HuH-7.5 (cell line): ENCODE measurements at regions not wholly inside any gene's neighbourhood (a gene's known extent, or its start where the extent isn't known, plus 50 kb on each side); places are given as distances from the start of the nearest gene placed in this dataset.

Experiments used
- DNase-seq: peaks from one replicate; pipeline ENCODE4 v3.0.0; 2011; ENCODE audit warnings: low spot score

DNA sequence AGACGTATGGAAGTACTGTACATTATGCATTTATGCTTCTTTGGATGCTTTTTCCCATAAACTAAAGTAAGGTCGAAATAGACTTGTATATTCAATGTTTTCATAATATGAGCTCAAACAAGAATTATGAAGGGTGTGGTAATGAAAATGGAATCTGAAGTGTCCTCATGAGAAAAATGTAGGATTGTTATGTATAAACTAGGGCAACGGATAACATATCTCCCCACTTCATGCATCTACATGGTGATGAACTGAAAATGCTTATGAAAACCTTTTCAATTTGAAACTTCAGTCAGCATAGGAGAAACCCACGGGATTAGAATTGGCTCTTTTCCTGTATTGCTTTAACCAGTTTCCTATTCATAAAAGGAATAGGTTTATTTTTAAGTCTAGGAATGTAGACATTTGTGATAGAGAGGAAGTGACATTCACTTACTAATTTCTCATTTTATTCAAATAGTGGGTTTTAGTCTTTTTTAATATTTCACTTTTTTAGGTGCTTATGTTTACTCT lies 608.2 kb upstream of the GCFC2 start:
- DNase-seq, result no peak

DNA sequence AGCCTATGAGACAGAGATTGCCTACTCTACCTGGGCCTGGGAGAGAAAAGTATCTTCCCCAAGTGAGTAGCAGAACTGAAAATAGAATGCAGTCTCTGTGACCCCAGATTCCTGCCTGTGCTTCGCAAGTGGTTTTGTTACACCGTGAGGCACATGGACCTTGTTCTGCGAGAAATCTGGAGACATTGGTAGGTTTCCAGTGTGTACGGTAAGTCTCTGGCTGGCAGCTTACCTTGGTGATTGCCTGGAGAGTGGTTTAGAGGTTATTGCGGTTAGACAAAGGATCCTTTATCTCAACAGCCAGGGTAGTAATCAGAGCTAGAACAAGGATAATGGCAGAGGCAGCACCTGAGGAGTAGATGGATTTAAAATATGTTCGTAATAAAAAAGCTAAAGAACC lies 606.0 kb upstream of the GCFC2 start:
- DNase-seq, result no peak

DNA sequence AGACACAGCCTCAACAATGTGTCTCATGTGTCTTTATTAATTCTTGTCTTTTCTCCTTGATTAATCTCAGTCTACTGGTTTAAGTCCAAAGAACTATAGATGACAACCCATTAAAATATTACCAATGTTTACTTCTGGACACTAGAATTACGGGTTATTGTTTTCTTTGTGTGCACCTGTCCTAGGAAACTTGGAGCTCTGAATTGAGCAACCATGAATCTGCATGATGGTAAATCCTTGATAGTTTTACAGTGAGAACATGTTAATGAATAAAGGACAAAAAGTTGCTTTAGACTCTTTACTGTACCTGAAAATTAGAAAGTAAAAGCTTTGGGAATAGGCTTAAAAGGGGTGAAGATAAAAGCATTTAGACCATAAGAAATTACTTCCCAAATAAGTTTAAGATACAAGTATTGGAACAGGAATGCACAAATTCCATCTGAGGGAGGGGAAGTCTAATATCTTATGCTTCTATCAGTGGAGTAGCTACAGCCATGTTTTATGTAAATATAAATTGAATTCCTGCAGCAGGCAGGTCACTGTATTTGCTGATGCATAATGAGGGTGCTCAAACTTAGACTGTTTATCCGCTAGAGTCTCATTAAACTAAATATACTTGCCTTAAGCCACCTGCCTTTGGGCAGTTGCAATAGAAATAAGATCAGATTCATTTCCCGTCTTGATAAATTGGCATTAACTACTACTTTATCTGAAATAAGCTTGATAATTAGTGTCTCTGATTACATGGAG lies 603.7 kb upstream of the GCFC2 start:
- DNase-seq, result no peak

DNA sequence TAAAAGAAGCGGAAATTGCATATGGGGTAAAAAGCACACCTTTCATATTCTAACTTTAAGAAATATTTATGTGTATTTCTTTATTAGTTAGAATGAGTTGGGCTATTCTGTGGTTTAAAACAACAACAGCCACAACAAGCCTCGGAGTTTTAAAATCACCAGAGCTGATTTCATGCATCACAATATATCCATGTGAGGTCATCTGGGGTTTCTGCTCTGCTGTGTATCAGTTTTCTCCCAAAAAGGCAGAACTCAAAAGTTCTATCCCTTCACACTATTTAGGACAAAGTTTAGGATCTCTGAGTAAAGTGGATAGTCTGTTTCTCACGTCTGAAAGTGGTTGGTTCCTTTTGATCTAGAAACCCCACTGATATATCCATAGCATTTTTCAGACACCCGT lies 601.5 kb upstream of the GCFC2 start:
- DNase-seq, result no peak

DNA sequence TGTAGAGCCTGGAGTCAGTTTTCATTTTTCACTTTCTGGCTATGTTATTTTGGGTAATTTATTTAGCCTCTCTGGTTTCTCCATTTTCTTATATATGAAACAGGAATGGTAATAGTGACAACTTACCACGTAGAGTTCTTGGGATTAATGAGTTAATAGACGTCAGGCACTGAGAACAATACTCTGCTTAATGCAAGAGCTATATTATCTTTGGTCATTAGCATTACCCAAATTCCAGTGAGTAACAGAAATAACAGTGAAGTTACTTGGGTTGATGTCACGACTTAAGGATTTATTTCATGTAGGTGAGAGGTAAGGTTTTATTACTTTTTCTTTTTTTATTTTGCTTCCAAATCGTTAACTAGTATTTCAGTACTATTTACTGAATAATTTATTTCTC lies 601.0 kb upstream of the GCFC2 start:
- no peak for DNase-seq

DNA sequence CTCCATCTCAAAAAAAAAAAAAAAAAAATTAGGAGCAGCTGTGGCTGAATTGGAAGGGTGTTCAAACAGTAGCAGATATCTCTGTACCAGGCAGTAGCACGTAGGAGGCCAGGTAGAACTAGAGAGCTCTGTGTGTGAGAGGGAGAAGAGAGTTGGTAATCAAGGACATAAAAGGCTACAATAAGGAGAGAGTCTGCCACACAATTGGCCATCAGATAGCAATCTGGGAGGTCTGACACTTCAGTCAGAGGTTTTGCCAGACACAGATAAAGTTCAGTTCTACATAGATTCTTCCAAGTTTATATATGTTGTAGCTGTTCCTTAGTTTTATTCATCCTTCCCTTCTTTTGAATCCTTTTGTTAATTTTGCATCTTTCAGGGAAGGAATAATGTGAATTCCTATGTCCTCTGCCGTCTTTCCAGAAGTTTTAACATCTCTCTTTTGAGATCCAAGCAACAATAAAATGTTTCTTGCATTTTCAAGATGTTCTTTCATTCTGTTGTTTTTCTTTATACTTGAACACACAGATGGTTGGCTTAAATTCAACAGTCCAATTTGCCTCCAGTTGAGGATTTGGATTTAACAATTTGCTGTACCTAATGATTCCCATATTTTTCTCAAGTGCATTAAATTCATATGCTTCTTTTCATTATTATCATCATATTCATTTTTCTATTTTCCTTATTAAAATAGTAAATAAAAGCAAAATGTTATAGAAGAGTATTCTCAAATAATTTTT lies 600.3 kb upstream of the GCFC2 start:
- DNase-seq, result no peak

DNA sequence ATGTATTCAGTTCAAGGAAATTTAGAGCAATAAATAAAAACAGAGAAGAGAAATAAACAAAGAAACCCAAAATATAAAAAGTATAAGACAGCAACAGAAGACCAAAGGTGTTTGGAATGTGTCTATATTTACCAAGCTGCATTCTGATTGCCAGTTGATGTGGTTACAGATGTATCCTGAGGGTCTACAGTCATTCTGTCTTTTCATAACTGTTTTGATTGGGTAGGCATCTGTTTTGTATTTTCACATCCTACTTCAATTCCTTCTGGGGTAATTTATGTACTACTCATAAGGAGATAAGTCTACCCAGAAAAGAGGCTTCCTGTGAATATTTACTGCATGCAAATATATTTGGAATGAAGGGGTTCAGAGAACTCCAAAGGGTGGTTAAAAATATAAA lies 596.8 kb upstream of the GCFC2 start:
- no peak for DNase-seq

DNA sequence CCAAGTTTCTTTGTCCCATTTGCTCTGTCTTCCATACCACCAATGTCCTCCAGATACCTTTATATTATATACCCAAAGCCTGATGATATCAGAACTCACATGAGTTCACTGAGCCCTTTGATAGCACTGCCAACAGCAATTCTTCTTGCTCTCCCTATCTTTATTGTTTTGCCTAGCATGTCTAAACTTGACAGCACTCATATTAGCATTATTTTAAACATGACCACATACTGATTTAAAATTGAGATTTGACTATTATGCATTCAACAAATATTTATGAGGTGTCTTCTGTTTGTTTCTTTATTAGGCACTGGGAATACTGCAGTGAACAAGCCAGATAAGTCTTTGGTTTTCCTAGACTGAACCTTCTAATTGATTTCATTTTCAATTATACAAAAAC lies 587.3 kb upstream of the GCFC2 start:
- no peak for DNase-seq

DNA sequence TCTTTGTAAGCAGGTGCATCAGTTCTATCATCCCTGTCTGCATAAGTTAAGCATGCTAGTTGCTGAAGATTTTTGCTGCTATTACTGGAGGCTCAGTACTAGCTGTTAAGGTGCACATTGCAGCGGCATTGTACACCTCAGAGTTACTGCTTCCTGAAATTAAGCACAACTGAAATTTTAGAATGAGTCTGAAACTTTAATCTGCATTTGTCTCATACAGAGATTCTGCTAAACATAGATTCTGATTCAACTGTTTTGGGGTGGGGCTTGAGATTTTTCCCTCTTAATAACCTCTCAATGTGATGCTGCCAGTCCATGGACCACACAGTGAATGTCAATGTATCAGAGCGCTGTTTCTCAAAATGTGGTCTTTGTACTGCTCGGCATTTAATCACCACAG lies 585.7 kb upstream of the GCFC2 start:
- no peak for DNase-seq

DNA sequence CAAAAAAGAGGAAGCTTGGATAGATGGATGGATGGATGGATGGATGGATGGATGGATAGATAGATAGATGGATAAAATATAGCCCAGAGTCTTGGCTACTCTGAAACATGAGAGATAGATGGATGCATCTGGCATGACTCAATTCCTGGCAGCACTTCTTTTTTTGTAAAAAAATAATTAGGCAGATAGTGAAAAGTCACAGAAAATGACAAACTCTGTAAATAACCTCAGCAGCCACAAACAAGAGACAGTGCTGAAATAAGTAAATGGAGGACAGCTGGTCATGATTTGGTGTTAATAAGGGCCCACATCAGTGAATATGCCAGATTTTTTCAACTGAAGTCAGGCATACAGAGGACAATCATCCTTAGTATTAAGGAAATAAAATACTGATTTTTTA lies 585.0 kb upstream of the GCFC2 start:
- no peak for DNase-seq

DNA sequence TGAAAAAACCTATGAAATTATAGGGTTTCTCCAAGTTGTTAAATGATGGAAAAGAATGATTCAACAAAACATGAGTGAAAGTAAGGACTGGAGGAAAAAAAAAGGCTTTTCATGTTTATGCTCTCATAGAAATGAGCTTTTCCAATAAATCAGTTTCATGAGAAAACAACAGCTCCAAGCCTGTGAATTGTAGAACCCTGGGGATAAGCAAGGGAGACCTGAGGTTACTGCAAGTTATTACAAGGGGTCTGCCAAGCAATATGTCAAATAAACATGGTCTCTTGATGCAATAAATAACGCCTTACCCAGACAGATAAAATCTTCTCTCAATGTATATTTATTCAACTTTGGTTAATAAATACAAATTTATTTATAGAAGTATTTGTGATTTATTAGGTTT lies 577.9 kb upstream of the GCFC2 start:
- no peak for DNase-seq

DNA sequence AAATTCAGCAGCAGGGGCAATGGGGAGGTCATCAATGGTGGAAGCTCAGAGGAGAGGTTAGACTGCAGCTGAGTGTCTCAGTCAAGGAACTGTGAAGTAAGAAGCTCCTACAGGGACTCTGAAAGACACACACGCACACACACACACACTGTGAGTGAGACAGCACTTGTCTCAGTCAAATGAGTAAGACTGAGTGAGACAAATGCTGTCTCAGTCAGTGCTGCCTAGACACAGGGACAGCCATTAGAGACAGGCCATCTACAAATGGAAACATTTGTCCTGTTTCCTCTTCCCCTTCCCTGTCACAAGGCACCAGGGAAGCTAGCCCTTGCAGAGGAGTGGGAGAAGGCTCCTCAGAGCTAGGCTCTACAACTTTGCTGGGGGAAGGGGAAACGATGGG lies 577.4 kb upstream of the GCFC2 start:
- DNase-seq, result no peak

DNA sequence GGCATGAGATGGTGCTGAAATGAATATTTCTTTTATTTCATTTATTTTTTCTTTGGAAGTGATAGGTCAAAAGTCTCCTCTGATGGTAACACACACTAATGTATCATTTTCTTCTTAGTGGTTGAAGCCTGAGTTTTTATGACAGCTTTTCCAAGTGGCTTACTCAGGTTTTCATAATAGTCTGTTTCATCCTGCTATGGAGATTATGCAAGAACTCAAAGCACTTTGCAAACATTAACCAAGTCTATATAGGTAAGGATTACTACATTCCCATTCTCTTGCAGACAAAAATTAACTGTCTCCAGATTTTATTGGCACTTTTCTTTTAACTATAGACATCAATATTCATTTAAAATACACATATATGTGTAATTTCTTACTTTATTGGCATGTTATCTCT lies 572.6 kb upstream of the GCFC2 start:
- no peak for DNase-seq

DNA sequence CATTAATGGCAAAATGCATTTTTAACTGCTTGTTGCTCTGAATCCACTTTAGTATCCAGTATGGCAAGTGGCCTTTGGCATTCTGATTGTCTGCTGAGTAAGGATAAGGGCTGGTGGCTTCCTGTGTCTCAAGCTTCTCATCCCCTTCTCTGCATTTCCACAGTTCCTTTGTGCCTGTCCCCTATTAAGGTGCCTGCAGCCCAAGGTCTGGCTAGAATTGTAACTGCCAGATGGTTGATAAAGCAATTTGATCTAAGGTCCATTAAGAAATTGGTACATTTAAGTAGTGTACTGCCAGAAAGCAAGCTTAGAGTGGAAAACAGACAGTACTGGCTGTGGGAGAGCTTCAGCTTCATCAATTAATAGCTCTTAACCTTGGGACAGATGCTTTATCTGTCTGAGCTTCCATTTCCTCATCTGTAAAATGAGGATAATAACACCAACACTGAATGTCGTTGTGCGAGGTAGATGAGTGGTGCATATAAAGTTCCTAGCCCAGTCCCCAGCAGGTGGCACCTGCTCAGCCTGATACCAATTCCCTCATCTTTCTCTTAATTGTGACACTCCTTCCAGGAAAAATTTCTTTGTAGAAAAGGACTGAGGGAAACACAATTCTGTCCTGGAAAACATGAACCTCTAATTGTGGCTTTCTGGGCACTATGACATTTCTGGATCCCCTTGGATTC lies 570.6 kb upstream of the GCFC2 start:
- DNase-seq, result no peak

DNA sequence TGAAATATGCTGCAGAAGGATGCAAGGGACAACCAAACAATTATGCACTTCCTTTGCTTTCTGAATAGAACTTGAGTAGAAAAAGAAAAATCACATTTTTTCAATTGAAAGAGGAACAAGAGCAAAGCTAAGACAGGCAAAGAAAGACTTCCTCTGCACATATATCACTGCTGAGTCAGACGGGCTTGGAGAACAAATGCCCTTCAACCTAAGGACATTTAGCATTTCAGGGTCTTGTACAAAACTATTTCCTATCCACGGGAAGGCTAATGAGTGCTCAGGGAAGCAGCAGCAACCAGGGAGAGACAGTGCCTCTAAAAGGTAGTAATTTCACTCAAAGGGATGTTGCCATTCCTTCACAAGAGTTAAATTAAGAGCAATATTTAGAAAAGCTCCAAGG lies 570.0 kb upstream of the GCFC2 start:
- DNase-seq, result no peak

DNA sequence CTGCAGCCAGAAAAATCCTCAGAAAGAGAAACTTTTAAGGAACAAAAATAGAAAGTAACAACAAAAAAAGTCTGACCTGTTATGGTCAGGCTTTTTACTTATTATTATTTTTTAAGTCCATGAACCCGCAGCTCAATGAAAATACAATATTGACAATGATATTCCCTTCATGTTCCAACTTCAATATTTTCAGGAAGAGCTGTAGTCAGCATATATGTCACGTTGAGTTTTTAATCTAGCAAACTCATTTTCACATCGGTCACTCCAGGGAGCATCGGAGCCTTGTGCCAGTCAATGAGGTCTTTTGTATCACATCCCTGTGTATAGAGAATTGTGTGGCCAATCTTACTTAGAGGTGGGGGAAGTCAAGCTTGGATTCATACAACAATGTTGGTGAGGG lies 568.4 kb upstream of the GCFC2 start:
- no peak for DNase-seq

DNA sequence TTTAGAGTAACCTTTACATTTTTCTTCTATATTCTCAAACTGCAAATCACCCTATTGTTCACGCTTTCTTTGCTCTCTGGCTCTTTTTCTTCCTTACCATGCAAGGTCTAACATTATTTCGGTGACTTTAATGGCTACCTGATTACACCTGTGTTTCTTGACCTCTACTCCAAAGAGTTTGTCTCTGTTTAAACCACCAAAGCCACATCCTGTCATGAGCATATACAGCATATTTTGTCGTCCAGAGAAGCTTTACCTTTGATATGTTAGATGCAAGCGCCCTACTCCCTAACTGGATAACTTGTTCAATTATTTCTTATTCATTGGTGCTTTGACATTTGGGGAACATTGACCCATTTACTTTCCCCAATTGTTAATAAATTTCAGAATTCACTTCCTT lies 565.1 kb upstream of the GCFC2 start:
- DNase-seq, result no peak

DNA sequence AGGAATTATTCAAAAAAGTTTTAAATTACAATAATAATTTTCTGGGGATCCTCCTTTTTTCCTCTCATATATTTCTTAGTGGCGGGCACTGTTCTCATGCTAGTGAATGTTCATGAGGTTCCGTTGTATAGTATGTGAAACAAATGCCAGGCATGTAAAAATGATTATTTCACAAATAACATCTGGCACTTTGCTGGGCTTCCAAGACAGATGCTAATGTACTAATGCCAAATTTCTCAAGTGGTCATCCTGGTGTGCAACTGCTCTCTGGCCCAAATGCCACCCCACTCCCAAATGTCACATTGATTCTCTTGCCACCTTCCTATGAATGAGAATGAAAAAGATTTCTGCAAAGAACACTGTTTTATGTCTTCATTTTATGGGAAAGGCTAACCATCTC lies 564.0 kb upstream of the GCFC2 start:
- no peak for DNase-seq

DNA sequence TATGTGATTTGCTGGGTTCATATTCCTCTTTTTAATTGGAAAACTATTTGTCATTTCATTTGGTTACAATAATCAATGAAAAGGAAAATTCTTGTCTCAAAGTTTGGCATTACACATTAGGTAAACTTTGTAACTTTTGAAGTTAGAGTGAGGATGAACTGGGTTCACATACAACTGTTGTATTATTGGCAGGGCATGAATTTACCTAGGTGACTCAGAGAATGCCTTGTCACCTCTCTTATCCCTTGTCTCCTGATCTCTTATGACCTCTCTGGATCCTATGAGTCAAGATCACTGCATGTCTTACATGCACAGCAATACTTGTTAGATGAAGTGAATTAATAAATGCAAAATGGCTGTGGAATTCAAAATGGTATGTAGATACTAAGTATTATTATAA lies 563.4 kb upstream of the GCFC2 start:
- no peak for DNase-seq

DNA sequence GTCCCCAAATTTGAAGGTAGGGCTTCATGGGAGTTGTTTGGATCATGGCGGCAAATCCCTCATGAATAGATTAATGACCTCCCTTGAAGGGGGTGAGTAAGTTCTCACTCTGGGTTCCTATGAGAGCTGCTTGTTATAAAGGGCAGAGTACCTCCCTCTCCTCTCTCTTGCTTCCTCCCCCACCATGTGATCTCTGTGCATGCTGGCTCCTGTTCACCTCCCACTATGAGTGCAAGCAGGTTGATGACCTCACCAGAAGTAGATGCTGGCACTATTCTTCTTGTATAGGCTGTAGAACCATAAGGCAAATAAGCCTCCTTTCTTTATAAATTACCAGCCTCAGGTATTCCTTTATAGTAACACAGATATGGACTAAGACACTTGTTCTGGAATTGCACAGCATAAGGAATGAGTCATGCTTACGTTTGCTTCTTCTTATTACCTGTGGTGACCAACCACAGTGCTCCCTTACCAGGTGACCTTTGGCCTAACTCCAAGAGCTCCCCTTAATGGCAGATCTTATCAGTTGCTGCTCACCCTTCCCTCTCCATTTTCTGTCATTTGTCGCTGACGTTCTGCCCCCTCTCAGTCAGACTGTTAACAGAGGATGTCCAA lies 559.5 kb upstream of the GCFC2 start:
- no peak for DNase-seq

DNA sequence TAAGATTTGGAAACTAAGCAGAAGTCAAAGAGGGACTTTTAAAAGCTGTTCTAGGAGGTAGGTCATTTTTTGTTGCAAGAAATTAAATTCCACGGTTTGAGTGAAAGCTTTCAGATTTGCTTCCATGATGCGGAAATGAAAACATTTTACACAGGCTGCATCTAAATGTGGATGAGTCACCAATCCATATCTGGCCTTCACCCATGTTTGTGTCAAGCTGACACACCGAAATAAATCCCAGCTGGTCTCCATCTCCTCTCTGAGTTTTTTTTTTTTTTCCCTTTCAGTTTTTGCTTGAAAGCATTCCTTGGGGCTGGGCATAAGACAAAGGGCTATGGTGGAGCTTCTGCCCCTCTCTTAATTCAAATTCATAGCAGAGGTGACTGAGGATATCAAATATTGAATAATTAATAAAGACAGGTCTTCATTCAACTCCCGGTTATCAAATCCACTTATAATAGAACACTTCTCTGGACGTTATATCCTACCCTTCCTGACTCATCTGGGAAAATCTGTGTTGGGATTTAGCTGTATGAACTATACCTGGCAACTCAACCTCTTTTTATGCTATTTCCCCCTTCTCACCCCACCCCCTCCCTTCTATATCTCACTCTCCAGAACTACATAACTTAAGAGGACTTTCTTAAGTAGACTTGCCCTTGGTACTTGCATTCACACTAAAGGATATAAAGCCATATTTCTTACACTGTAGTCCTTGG lies 558.3 kb upstream of the GCFC2 start:
- no peak for DNase-seq

DNA sequence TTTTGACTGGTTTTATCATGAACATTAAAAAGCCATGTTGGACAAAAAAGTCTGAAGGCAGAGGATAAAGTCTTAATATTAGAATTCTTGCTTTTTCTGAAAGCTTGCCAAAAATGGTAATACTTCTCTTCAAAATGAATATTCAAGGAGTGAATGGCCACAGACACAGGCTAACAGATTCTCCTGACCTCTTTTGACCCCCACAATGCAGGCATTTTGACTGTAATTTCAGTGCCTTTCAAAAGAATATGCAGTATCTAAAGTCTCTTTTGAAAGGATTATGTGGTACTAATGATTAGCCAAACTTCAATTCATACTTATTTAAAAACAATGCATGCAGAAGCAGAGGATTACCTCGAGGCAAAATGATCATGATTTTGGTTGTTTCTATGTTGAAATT lies 557.8 kb upstream of the GCFC2 start:
- no peak for DNase-seq
